ENCODE measurements at regions not wholly inside any gene's neighbourhood (a gene's known extent, or its start where the extent isn't known, plus 50 kb on each side); places are given as distances from the start of the nearest gene placed in this dataset.

- TF ChIP-seq RERE (CRISPR knock-in tag; IDR thresholded peaks at IDR 0.05; ENCODE audit: borderline replicate concordance) (no peak), POLR2AphosphoS2 (IDR thresholded peaks at IDR 0.05; ENCODE audit: low read length) (no peak), CBX5 (IDR thresholded peaks at IDR 0.05; ENCODE audit: borderline replicate concordance, low read depth) (no peak), SNRNP70 (optimal IDR thresholded peaks at IDR 0.05; ENCODE audit: low read depth, low read length) (no peak), RFX5 (IDR thresholded peaks at IDR 0.05; ENCODE audit: low read depth, low read length) (no peak), ZBTB34 (CRISPR knock-in tag; IDR thresholded peaks at IDR 0.05) (no peak), NCOA2 (IDR thresholded peaks at IDR 0.05; ENCODE audit: partially characterized antibody in 2 of 2) (no peak), ZSCAN29 (IDR thresholded peaks at IDR 0.05) (no peak), NFE2 (IDR thresholded peaks at IDR 0.05; ENCODE audit: low read depth) (no peak), CHD7 (IDR thresholded peaks at IDR 0.05; ENCODE audit: low read depth, low read length) (no peak)
Observed at GRCh38 chr11:97717922-97718321, 1302.8 kb upstream of the CNTN5 start.

Measured in K562 (cell line).